Keratinocyte (primary cell): ENCODE measurements at regions not wholly inside any gene's neighbourhood (a gene's known extent, or its start where the extent isn't known, plus 50 kb on each side); places are given as distances from the start of the nearest gene placed in this dataset.

ENCODE experiments used
- DNase-seq: peaks from one replicate; pipeline ENCODE4 v3.0.0-alpha.2; 2011; ENCODE audit warnings: low read depth, missing footprints, low spot score
- FAIRE-seq: peaks from 2 replicates; lab custom pipeline; 2011; peaks lifted over from hg19 to GRCh38; lab: Jason Lieb, UNC
- H2AFZ ChIP-seq: 2 replicates; pipeline ENCODE4 v1.6.0; 2012; ENCODE audit warnings: low read length, control low read depth, inconsistent platforms; ENCODE audit not compliant: control insufficient read depth
- H3K27ac ChIP-seq: 2 replicates; pipeline ENCODE4 v1.5.1; 2011; ENCODE audit warnings: low read length; ENCODE audit not compliant: control insufficient read depth, insufficient read depth
- H3K27me3 ChIP-seq: 3 replicates; pipeline ENCODE4 v1.6.0; 2011; ENCODE audit warnings: low read length; ENCODE audit not compliant: control insufficient read depth, insufficient read depth; ENCODE audit errors: extremely low read depth
- H3K36me3 ChIP-seq, 2 experiments: 2 replicates in 1 of 2; 3 replicates in 1 of 2; pipeline ENCODE4 v1.5.1; 2011; ENCODE audit warnings: low read length in 2 of 2, mild to moderate bottlenecking in 1 of 2; ENCODE audit not compliant: control insufficient read depth in 2 of 2, insufficient read depth in 2 of 2; ENCODE audit errors: extremely low read depth in 1 of 2
- H3K4me1 ChIP-seq: 3 replicates; pipeline ENCODE4 v1.5.1; 2011; ENCODE audit warnings: low read length; ENCODE audit not compliant: control insufficient read depth, insufficient read depth; ENCODE audit errors: extremely low read depth
- H3K4me2 ChIP-seq: 3 replicates; pipeline ENCODE4 v1.6.0; 2011; ENCODE audit warnings: low read depth, low read length; ENCODE audit not compliant: control insufficient read depth, insufficient read depth; ENCODE audit errors: extremely low read depth
- H3K4me3 ChIP-seq, 3 experiments: fragments of 200-600 bp in 1 of 3; sonication (generic) in 1 of 3; 2 replicates in 2 of 3; 3 replicates in 1 of 3; pipeline ENCODE4 v1.5.1; 2011 to 2016; ENCODE audit warnings: low read length in 3 of 3, mild to moderate bottlenecking in 3 of 3, control low read depth in 2 of 3, inconsistent platforms in 1 of 3, low read depth in 1 of 3, mixed read lengths in 1 of 3, mixed run types in 1 of 3, moderate library complexity in 1 of 3; ENCODE audit not compliant: control insufficient read depth in 2 of 3, insufficient read depth in 2 of 3; ENCODE audit errors: extremely low read depth in 1 of 3
- H3K79me2 ChIP-seq: 2 replicates; pipeline ENCODE4 v1.6.0; 2012; ENCODE audit warnings: low read length; ENCODE audit not compliant: control insufficient read depth, insufficient read depth
- H3K9ac ChIP-seq: 3 replicates; pipeline ENCODE4 v1.6.0; 2011; ENCODE audit warnings: low read length; ENCODE audit not compliant: control insufficient read depth, insufficient read depth; ENCODE audit errors: extremely low read depth
- H3K9me1 ChIP-seq: 3 replicates; pipeline ENCODE4 v1.6.0; 2011; ENCODE audit warnings: low read length; ENCODE audit not compliant: control insufficient read depth, insufficient read depth; ENCODE audit errors: extremely low read depth
- H3K9me3 ChIP-seq: 2 replicates; pipeline ENCODE4 v1.5.1; 2012; ENCODE audit warnings: low read depth, low read length; ENCODE audit not compliant: control insufficient read depth
- H4K20me1 ChIP-seq: 3 replicates; pipeline ENCODE4 v1.6.0; 2011; ENCODE audit warnings: low read length; ENCODE audit not compliant: control insufficient read depth, insufficient read depth; ENCODE audit errors: extremely low read depth
- EZH2 ChIP-seq: IDR thresholded peaks from one replicate; pipeline ENCODE4 v1.6.1; 2012; ENCODE audit warnings: inconsistent platforms, mild to moderate bottlenecking, low read length, moderate library complexity
- dilution Hi-C: fragments of 300-500 bp; cut with MboI; formaldehyde crosslinking; loops from one replicate; pipeline ENCODE4 v1.7.0; 2020; ENCODE audit warnings: low sequenced_read_pairs; ENCODE audit not compliant: extremely low pct_ligation_motif_present
- TF ChIP-seq, protein P1 (sequence below), 3 experiments: IDR thresholded peaks in 1 of 3; conservative IDR thresholded peaks in 1 of 3; optimal IDR thresholded peaks in 1 of 3; 2 replicates in 2 of 3; 3 replicates in 1 of 3; pipeline versions ENCODE3 to v1.5.1; 2011; ENCODE audit warnings: low read length in 3 of 3, mild to moderate bottlenecking in 3 of 3, moderate library complexity in 2 of 3, control low read depth in 1 of 3, inconsistent platforms in 1 of 3; ENCODE audit not compliant: insufficient read depth in 2 of 3; ENCODE audit errors: extremely low read depth in 1 of 3

DNA sequence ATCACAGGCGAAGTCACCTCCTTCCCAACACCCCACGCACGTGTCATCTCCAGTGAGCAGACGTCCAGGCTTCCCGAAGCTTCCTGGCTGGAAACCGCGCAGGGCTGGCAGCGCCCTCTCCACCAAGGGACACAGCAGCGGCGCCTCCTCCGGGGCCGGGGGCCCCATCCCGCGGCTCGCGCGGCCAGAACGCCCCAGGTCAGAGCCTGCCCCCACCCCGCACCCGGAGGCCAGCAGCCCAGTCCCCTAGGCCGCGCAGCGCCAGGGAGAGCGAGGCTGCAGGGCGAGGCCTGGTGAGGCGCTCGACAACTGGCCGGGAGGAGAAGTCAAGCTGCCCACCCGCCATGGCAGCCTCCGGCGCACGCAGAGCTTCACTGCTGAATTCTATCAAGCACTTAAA lies 247.0 kb downstream of the SEMA3D start:
- no peak for DNase-seq
- H3K27me3 ChIP-seq = no peaks in the 10 kb centered on the region
- FAIRE-seq = no peak
- no peaks in the 10 kb centered on the region for H3K36me3 ChIP-seq
- no peak overlapping the region for H2AFZ ChIP-seq
- no peaks in the 10 kb centered on the region for H3K79me2 ChIP-seq
- H3K4me1 ChIP-seq = no peaks in the 10 kb centered on the region
- no peak overlapping the region for H3K27ac ChIP-seq
- H3K9me1 ChIP-seq = no peaks in the 10 kb centered on the region
- no peaks in the 10 kb centered on the region for H4K20me1 ChIP-seq
- no peak overlapping the region for H3K9ac ChIP-seq
- dilution Hi-C loops = no loop called here
- TF ChIP-seq, protein P1, sequence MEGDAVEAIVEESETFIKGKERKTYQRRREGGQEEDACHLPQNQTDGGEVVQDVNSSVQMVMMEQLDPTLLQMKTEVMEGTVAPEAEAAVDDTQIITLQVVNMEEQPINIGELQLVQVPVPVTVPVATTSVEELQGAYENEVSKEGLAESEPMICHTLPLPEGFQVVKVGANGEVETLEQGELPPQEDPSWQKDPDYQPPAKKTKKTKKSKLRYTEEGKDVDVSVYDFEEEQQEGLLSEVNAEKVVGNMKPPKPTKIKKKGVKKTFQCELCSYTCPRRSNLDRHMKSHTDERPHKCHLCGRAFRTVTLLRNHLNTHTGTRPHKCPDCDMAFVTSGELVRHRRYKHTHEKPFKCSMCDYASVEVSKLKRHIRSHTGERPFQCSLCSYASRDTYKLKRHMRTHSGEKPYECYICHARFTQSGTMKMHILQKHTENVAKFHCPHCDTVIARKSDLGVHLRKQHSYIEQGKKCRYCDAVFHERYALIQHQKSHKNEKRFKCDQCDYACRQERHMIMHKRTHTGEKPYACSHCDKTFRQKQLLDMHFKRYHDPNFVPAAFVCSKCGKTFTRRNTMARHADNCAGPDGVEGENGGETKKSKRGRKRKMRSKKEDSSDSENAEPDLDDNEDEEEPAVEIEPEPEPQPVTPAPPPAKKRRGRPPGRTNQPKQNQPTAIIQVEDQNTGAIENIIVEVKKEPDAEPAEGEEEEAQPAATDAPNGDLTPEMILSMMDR (optimal IDR thresholded peaks at IDR 0.05 in 1 of 3, IDR thresholded peaks at IDR 0.05 in 1 of 3, conservative IDR thresholded peaks at IDR 0.05 in 1 of 3; ENCODE audit: extremely low read depth in 1 of 3, insufficient read depth in 2 of 3, low read length in 3 of 3) = no peak
- TF ChIP-seq EZH2 = no peak
- peak overlapping the region in 1 of 3 experiments; percentile 15 for H3K4me3 ChIP-seq
- H3K4me2 ChIP-seq = no peak overlapping the region
- H3K9me3 ChIP-seq = no peaks in the 10 kb centered on the region

DNA sequence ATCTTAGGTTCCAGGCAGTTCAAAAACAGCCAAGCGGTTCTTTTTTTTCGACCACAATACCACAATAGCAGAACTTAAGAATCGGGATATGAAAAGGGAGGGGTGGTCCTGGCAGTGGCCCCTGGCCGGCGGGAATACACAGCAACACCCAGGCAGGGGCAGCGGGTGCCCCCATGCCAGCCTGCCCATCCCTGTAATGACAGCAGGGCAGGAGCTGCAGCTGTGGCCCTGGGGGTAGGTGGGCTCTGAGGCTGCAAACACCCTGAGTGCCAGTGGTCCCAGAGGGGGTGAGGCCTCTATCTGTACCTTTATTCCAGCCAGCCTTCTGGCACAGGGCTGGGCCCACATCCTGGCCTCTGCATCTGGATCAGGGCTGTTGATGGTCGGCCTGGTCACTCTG lies 247.4 kb downstream of the SEMA3D start:
- Histone ChIP-seq H2AFZ (no peak overlapping the region), H3K36me3 (no peaks in the 10 kb centered on the region), H3K79me2 (no peaks in the 10 kb centered on the region), H3K27me3 (no peaks in the 10 kb centered on the region), H3K9ac (no peak overlapping the region), H3K9me1 (no peaks in the 10 kb centered on the region), H3K9me3 (no peaks in the 10 kb centered on the region), H4K20me1 (no peaks in the 10 kb centered on the region), H3K4me1 (no peaks in the 10 kb centered on the region), H3K4me3 (peak overlapping the region in 1 of 3 experiments; percentile 15), H3K27ac (no peak overlapping the region), H3K4me2 (no peak overlapping the region)
- dilution Hi-C loops = no loop called here
- DNase-seq (no peak), FAIRE-seq (no peak)
- no peak for TF ChIP-seq EZH2

DNA sequence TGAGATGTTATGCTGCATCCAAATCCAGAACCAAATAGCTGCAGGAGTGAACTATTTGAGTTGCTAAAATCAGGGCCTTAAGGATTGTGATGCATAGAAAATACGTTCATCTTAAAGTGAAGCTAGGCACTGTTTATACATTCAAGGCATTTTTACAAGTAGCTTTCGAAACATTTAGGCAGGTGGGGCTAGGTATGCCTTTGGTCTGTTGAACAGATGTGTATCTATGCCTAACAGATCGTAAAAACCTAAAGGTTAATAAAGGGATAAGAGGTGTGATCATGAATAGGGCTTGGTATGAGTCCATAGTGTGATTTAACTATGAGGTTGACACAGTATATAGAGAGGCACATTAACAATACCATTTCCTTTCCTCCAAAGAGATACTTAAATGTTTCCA lies 262.5 kb downstream of the SEMA3D start:
- no peak for DNase-seq

More for the DNA sequence above, 262.5 kb downstream of the SEMA3D start:
- TF ChIP-seq EZH2 = no peak
- TF ChIP-seq, protein P1 (optimal IDR thresholded peaks at IDR 0.05 in 1 of 3, IDR thresholded peaks at IDR 0.05 in 1 of 3, conservative IDR thresholded peaks at IDR 0.05 in 1 of 3; ENCODE audit: extremely low read depth in 1 of 3, insufficient read depth in 2 of 3, low read length in 3 of 3) = no peak
- H3K4me1 ChIP-seq = no peaks in the 10 kb centered on the region
- no peak overlapping the region for H3K9ac ChIP-seq
- no peak overlapping the region for H3K27ac ChIP-seq
- no peak overlapping the region for H3K4me3 ChIP-seq
- no peak for FAIRE-seq
- no peak overlapping the region for H2AFZ ChIP-seq
- H3K79me2 ChIP-seq = no peaks in the 10 kb centered on the region
- no peak overlapping the region for H3K4me2 ChIP-seq
- dilution Hi-C loops = no loop called here
- no peaks in the 10 kb centered on the region for H3K36me3 ChIP-seq
- no peaks in the 10 kb centered on the region for H3K27me3 ChIP-seq
- no peaks in the 10 kb centered on the region for H3K9me1 ChIP-seq
- H4K20me1 ChIP-seq = no peaks in the 10 kb centered on the region
- no peaks in the 10 kb centered on the region for H3K9me3 ChIP-seq
